ENCODE measurements at regions not wholly inside any gene's neighbourhood (a gene's known extent, or its start where the extent isn't known, plus 50 kb on each side); places are given as distances from the start of the nearest gene placed in this dataset.

DNA sequence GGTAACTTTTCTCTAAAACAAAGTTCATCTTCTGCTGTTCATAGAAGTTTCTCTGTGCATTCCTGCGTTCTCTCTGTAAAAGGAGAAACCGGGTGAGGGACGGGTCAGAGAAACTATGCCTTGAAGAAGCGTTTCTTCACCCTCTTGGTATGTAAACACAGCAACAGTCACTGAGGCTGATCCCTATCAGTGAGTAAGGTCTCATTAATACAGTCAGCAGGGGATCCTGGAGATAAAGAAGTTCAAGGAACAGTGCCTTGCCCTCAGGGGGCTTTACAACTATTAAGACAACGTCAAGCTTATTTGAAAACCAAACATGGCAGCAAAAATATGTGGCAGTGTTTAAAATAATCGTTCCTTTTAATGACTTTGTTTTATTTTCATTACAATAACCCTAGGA, 202.9 kb upstream of the IL12B start:
- DNase-seq (ENCODE audit: low spot score), result peak; percentile 39

- DNase-seq (ENCODE audit: low spot score), result no peak
Observed at GRCh38 chr5:159536166-159536565, 205.9 kb upstream of the IL12B start.

DNA sequence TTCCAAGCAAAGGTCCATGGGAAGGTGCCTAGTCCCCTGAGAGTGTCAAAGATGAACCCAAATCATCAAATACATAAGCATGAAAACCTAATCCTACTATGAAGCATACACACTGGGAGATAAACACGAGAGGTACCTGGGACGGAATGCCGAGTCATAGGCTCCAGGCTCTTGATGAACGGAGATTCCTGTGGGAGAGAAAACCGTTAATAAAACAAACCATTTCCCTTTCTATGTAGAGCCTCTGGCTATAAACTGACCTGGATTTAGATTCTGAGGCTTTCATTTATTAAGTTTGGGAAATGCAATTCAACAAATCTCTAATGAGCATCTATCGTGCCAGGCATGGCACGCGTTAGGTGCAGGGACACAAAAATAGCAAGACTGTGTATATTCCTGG, 206.4 kb upstream of the IL12B start:
- no peak for DNase-seq (ENCODE audit: low spot score)

GRCh38 chr5:159539678-159540077, 209.4 kb upstream of the IL12B start:
- no peak for DNase-seq (ENCODE audit: low spot score)

- no peak for DNase-seq (ENCODE audit: low spot score)
Observed at GRCh38 chr5:159543326-159543725, 213.0 kb upstream of the IL12B start.

GRCh38 chr5:159545156-159545555, 214.9 kb upstream of the IL12B start:
- DNase-seq (ENCODE audit: low spot score), result no peak

DNA sequence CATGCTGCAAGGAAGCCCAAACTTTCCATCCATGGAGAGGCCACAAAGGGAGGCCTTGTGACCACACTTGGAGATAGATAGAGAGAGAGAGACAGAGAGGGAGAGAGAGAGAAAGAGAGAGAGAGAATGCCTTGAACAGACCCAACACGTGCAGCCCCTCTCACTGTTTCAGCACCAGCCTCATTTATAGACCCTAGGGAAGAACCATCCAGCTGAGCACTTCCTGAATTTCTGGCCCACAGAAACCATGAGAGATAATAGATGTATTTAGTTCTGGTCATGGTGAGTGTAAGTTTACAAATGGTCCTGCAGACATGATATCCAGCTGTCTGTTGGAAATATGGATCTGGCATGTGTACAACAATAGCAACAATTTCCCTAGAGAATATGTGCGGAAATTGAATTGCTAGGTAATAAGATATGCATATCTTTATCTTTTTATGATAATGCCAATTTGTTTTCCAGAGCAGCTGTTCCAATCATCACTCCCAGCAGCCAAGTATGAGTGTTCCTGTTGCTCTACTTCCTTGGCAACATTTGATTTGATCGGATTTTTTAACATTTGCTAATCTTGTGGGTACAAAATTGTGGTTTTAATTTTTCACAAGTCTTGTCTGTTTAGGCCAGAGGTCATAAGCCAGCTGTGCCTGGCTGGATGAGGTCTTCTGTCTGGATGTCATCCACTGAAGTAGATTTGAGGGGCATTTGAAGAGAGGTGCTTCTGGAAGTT, 217.3 kb upstream of the IL12B start:
- no peak for DNase-seq (ENCODE audit: low spot score)

GRCh38 chr5:159548517-159548916, 218.2 kb upstream of the IL12B start:
- no peak for DNase-seq (ENCODE audit: low spot score)

DNA sequence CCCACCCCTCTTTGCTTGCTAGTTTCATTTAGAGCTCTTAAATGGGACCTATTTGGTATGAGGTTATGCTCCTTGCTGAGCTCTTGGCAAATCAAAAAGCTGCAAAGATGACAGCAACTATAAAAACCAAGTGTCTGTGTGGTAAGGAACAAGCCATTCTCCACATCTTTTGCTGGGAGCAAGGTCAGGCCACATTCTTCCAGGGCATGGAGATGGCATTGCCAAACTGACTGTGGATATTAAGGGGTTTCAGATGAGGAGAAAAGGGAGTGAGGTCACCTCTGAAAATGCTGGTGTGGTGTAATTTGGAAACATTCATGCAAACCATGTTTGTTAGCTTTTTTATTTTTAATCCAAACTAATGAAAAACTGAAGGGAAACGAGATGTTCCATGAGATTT, 218.8 kb upstream of the IL12B start:
- no peak for DNase-seq (ENCODE audit: low spot score)

GRCh38 chr5:159550951-159551350, 220.7 kb upstream of the IL12B start:
- no peak for DNase-seq (ENCODE audit: low spot score)

DNA sequence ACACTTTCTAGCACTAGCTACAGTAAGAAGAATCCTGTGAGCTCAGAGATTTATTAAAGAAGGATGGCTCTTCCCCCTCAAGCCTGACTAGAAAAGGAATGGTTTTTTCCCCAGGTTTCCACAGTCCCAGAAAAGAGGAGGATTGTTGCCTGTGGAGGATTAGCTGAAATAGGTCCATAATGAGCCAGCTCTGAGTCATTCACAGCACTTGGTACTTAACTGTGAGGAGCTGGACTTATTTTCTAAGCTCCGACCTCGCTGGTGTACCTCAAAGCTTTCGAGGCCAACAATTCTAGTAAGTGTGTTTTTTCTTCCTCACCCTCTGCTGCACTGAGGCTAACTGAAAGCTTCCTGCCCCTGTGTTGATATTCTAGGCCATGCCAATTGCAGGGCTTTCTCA, 222.5 kb upstream of the IL12B start:
- DNase-seq (ENCODE audit: low spot score), result peak; percentile 41

DNA sequence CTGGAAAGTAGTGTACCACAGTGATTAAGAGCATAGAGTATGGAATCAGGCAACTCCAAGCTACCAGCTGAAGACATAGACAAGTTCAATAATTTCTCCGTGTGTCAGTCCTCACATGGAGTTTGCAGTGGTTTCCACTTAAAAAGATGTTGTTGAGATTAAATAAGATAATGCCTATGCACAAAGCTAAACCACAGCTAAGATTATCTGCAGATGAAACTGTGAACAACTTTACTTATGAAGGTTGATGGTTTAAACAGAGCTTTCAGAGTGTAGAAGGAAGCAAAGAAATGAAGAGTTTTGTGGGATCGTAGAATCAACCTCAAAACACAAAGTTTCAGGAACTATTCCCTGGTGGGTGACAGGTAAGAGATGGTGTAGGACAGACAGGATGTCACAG, 223.5 kb upstream of the IL12B start:
- no peak for DNase-seq (ENCODE audit: low spot score)

- no peak for DNase-seq (ENCODE audit: low spot score)
Observed at GRCh38 chr5:159555084-159555483, 224.8 kb upstream of the IL12B start.

GRCh38 chr5:159559337-159559736, 229.1 kb upstream of the IL12B start:
- DNase-seq (ENCODE audit: low spot score), result no peak

GRCh38 chr5:159560088-159560487, 229.8 kb upstream of the IL12B start:
- DNase-seq (ENCODE audit: low spot score), result no peak

DNA sequence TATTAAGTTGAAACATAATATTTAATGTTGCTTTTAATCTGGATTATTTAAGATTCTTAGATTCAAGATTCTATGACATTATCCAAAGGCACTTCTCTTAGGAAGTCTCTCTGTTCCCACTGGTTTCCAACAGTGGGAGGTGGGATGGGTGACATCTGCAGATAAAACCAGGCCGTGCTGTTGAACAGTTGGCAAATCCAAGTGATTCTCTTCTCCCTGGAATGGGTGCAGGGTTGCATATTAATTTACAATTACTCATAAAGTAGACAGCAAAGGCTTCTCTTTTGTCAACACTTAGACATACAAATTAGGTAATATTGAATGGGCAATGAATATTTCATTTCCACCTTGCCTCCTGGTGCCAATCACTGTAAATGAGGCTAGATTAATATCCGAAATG, 233.7 kb upstream of the IL12B start:
- DNase-seq (ENCODE audit: low spot score), result no peak

- no peak for DNase-seq (ENCODE audit: low spot score)
Observed at GRCh38 chr5:159566832-159567231, 236.5 kb upstream of the IL12B start.

DNA sequence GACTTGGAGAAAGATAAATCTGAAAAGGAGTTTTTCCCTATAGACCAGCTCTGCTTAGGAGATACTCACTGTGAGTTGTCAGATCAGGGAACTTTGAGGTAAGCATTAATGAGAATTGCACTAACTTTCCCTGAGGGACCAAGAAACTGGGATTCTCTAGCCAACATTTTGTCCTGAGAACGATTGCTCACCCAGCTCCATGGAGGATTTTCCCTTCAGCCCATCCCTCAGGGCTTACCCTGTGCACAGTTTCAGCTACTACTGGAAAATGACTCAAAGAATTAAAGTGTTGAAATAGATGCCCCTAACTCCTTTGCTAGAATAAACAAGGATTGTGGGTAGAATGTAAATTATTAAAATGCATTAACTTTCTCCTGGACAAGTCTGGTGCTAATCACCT, 237.2 kb upstream of the IL12B start:
- no peak for DNase-seq (ENCODE audit: low spot score)

DNA sequence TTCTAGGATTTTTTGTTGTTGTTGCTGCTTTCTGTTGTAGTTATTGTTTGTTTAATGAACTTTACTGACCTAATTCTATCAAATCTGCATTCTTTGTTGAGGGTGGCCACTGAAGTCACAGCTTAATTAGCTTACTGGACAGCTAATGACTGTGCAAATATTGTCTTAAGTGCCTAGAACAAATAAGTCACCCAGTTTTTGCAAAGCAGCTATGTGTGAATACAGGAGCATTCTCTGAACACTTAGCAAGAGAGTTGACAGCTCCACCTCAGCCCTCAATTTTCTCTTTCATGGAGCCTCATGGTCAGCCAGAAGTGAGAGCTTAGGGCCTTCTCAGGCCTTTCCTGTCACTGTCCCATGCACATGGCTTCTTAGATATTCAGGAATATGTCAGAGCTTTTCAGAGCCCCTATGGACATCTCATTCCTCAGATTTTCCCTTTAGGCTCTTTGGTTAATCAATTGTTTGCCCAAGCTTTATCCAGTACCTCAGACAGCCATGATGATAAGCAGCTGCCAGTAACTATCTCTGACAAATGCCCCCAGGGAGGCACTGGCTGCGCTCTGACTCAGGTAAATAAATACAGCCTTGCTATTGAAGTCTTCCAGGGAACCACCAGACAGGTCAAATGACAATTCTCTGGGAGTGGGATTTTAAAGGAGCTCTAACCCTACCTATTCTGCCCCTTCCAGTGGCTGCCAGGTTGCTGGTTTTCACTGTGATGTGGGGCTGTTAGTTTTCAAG, 241.4 kb upstream of the IL12B start:
- DNase-seq (ENCODE audit: low spot score), result no peak

DNA sequence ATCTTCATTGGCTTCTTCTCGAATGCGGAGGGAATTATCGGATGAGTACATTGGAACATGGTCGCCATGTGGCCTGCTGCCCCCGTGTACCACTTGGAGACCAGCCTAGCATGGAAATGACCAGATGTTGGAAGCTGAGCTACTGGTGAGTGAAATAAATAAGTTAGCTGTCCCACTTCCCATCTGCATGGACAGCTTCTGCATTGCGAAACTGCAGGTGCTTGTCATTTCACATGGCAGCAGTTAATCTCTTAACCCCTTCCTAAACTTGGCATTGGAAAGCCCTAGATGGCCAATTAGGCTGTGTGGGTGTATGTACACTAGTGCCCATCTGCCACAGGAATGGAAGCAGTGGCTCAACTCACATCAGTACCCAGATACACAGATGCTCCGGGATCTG, 246.6 kb upstream of the IL12B start:
- DNase-seq (ENCODE audit: low spot score), result no peak

DNA sequence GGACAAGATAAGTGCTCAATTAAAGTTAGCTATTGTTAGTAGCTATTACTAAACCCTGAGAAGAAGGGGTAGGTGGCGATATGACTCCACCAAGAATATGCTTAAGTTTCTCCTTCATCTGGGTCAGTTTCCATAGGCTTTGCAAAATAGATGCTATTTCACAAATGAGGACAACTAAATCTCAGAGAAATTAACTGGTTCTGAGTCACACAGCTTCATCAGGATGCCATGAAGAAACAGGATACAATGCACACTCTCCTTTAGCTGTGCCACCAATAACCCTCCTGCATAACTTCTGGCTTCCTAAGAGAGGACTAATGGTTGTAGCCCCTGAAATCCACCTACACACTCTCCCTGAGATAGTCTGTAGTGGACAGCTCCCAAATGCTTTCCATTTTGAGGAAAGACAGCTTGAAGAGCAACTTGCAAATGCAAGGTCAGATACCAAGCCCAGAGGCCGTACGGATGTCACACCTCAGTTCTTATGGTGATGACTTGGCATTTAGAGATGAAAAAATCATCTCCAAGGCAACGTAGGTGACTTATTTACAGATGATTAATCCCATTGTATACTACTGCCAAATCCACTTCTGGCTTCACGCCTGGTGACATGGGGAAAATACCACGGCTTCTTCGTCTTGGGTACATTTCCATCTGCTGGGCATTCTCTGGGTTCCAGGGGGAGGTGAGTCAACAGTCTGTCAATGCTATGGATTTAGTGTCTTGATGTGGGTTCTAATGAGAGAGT, 251.4 kb upstream of the IL12B start:
- no peak for DNase-seq (ENCODE audit: low spot score)

- no peak for DNase-seq (ENCODE audit: low spot score)
Observed at GRCh38 chr5:159582756-159583541, 252.7 kb upstream of the IL12B start.
